ENCODE measurements at regions not wholly inside any gene's neighbourhood (a gene's known extent, or its start where the extent isn't known, plus 50 kb on each side); places are given as distances from the start of the nearest gene placed in this dataset.

DNA sequence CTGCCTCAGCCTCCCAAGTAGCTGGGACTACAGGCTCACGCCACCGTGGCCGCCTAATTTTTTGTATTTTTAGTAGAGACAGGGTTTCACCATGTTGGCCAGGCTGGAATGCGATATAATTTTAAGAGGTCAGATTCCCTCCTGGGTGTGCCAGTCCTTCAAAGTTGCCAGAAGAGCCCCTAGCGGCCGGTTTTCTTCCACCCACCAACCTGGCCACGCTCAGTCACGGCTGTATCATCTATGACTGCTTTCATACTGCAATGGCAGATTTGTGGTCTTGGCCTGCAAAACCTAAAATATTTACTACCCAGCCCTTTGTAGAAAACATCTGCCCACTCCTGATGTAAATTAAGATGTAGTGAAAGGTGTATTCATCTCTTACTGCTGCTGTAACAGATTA is 117.5 kb upstream of the BASP1 start:
- ChIA-PET POLR2A (no interaction called here), CTCF (no interaction called here)
- no peak overlapping the region for H3K27ac ChIP-seq (ENCODE audit: low read depth in 1 of 2, low read length in 2 of 2)
- peaks cover 0 to 4% of the 10 kb centered on the region in 2 experiments for H3K9me3 ChIP-seq (ENCODE audit: control insufficient read depth in 1 of 2, insufficient read depth in 1 of 2, low read length in 2 of 2)
- no peak overlapping the region for H3K27ac Mint-ChIP-seq
- H3K4me3 Mint-ChIP-seq: no peak overlapping the region
- H3K27me3 ChIP-seq (ENCODE audit: control insufficient read depth in 1 of 2, insufficient read depth in 2 of 2, low read length in 2 of 2): no peaks in the 10 kb centered on the region
- H3K4me3 ChIP-seq (ENCODE audit: low read length): no peak overlapping the region
- ATAC-seq (ENCODE audit: poor library complexity) (no peak), DNase-seq (no peak)
- H3K27me3 Mint-ChIP-seq: peaks cover 4% of the 10 kb centered on the region
- no peaks in the 10 kb centered on the region for H3K4me1 Mint-ChIP-seq (ENCODE audit: low read depth)
- TF ChIP-seq, protein P1, sequence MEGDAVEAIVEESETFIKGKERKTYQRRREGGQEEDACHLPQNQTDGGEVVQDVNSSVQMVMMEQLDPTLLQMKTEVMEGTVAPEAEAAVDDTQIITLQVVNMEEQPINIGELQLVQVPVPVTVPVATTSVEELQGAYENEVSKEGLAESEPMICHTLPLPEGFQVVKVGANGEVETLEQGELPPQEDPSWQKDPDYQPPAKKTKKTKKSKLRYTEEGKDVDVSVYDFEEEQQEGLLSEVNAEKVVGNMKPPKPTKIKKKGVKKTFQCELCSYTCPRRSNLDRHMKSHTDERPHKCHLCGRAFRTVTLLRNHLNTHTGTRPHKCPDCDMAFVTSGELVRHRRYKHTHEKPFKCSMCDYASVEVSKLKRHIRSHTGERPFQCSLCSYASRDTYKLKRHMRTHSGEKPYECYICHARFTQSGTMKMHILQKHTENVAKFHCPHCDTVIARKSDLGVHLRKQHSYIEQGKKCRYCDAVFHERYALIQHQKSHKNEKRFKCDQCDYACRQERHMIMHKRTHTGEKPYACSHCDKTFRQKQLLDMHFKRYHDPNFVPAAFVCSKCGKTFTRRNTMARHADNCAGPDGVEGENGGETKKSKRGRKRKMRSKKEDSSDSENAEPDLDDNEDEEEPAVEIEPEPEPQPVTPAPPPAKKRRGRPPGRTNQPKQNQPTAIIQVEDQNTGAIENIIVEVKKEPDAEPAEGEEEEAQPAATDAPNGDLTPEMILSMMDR (IDR thresholded peaks at IDR 0.05): no peak
- no peaks in the 10 kb centered on the region for H3K36me3 ChIP-seq (ENCODE audit: insufficient read depth, low read length)
- H3K36me3 Mint-ChIP-seq (ENCODE audit: low read depth): no peaks in the 10 kb centered on the region
- no peaks in the 10 kb centered on the region for H3K4me1 ChIP-seq (ENCODE audit: insufficient read depth, low read length)
- intact Hi-C loops (cut with DNase I, micrococcal nuclease): no loop called here
- no peaks in the 10 kb centered on the region for H3K9me3 Mint-ChIP-seq

DNA sequence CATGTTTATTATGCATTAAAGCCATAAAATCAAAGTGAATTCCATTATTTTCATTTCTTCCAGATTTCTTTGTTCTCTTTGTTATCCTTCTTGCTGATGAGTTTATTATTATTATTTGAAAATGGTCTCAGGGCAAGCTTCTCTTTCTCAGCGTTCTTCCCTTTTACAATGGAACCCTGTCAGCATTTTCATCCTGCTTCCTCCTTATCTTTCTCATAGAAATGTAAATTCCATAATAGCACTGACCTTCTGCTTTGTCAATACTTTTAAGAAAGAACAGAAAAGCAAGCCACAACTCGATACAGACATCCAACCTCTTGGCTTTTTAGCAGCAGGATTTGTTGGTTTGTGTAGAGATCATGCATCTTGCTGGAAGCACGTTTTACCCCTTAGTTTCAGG is 114.0 kb upstream of the BASP1 start:
- H3K27me3 Mint-ChIP-seq: peaks cover 4% of the 10 kb centered on the region
- H3K27ac ChIP-seq (ENCODE audit: low read depth in 1 of 2, low read length in 2 of 2): no peak overlapping the region
- intact Hi-C loops (cut with DNase I, micrococcal nuclease): no loop called here
- no peaks in the 10 kb centered on the region for H3K36me3 Mint-ChIP-seq (ENCODE audit: low read depth)
- H3K9me3 Mint-ChIP-seq: no peaks in the 10 kb centered on the region
- no peaks in the 10 kb centered on the region for H3K27me3 ChIP-seq (ENCODE audit: control insufficient read depth in 1 of 2, insufficient read depth in 2 of 2, low read length in 2 of 2)
- peaks cover 0 to 4% of the 10 kb centered on the region in 2 experiments for H3K9me3 ChIP-seq (ENCODE audit: control insufficient read depth in 1 of 2, insufficient read depth in 1 of 2, low read length in 2 of 2)
- H3K4me1 ChIP-seq (ENCODE audit: insufficient read depth, low read length): no peaks in the 10 kb centered on the region
- H3K4me3 ChIP-seq (ENCODE audit: low read length): no peak overlapping the region
- no peaks in the 10 kb centered on the region for H3K36me3 ChIP-seq (ENCODE audit: insufficient read depth, low read length)
- ATAC-seq (ENCODE audit: poor library complexity) (no peak), DNase-seq (no peak)
- POLR2A ChIA-PET: no interaction called here
- H3K4me1 Mint-ChIP-seq (ENCODE audit: low read depth): no peaks in the 10 kb centered on the region
- CTCF ChIA-PET: interaction anchor here (0.5 kb wide), 1 partner anchor 37 kb away, joined by 3 read pairs; no protein-coding TSS in a partner anchor
- no peak overlapping the region for H3K27ac Mint-ChIP-seq
- TF ChIP-seq, protein P1 (IDR thresholded peaks at IDR 0.05): no peak
- H3K4me3 Mint-ChIP-seq: no peak overlapping the region

DNA sequence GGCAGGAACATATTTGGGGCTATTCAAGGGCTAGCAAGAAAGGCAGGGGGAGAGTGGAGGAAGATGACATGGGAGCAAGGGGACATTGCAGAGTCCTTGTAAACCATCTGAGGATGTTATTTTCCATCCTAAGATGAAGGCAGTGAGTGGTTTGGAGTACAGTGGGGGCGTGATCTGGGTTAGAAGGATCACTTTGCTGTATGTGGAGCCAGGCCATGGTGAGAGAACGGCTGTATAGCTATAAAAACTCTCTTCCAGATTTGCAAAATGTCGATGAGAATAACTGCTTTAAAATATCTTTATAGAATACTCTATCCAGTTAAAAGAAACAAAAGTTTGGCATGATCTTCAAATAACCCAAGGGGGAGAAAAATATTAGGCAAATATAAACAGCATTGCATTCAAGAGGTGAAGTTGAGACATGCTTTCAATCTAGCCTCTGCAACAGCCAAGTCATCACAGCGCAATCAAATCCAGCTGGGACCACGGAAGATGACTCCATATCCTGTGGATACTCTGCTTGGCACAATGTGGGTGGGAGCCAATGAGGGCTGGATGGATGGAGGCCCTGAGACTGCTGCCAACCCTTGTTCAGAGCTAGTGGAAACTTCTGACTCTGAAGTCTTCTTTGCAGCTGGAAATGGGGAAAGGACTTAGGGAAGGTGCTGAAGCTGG is 111.5 kb upstream of the BASP1 start:
- Mint-ChIP-seq H3K4me3 (no peak overlapping the region), H3K4me1 (ENCODE audit: low read depth) (no peaks in the 10 kb centered on the region), H3K9me3 (no peaks in the 10 kb centered on the region), H3K36me3 (ENCODE audit: low read depth) (no peaks in the 10 kb centered on the region), H3K27ac (no peak overlapping the region), H3K27me3 (peaks cover 4% of the 10 kb centered on the region)
- Histone ChIP-seq H3K27ac (ENCODE audit: low read depth in 1 of 2, low read length in 2 of 2) (no peak overlapping the region), H3K4me1 (ENCODE audit: insufficient read depth, low read length) (no peaks in the 10 kb centered on the region), H3K4me3 (ENCODE audit: low read length) (no peak overlapping the region), H3K9me3 (ENCODE audit: control insufficient read depth in 1 of 2, insufficient read depth in 1 of 2, low read length in 2 of 2) (peaks cover 0 to 4% of the 10 kb centered on the region in 2 experiments), H3K36me3 (ENCODE audit: insufficient read depth, low read length) (no peaks in the 10 kb centered on the region), H3K27me3 (ENCODE audit: control insufficient read depth in 1 of 2, insufficient read depth in 2 of 2, low read length in 2 of 2) (no peaks in the 10 kb centered on the region)
- DNase-seq: no peak
- CTCF ChIA-PET: no interaction called here
- ATAC-seq (ENCODE audit: poor library complexity): no peak
- TF ChIP-seq, protein P1 (IDR thresholded peaks at IDR 0.05): no peak
- intact Hi-C loops (cut with DNase I, micrococcal nuclease): no loop called here
- POLR2A ChIA-PET: no interaction called here
